ENCODE measurements at regions not wholly inside any gene's neighbourhood (a gene's known extent, or its start where the extent isn't known, plus 50 kb on each side); places are given as distances from the start of the nearest gene placed in this dataset.

DNA sequence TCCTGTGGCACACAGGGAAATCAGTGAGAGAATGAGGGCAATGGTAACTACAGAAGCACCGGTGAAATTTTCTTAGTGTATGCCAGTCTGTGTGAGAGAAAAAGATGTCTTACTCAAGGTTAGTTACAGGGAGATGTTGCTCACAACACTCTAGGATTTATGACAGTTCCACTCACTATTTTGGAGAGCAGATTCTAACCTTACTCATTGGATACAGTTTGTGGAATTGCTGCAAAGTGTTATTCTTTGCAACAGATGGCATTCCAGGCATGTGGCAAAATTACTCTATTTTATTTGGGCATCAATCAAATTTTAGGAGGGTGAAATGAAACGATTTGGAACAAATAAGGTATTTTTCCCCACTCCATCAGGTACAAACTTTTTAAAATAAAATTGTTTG, 449.1 kb downstream of the PIK3C3 start:
- ChIA-PET POLR2A (no interaction called here), CTCF (no interaction called here)
- no peak overlapping the region for H2AFZ ChIP-seq (ENCODE audit: low read depth)
- WGBS (ENCODE audit: low lambda C conversion rate) = 47% methylated on average over 2 of the region's 2 CpGs
- H3K9ac ChIP-seq = no peak overlapping the region
- no peaks in the 10 kb centered on the region for H3K9me2 ChIP-seq
- H3K9me3 ChIP-seq = no peaks in the 10 kb centered on the region
- no peaks in the 10 kb centered on the region for H3K27me3 ChIP-seq (ENCODE audit: insufficient read depth)
- no peak overlapping the region for H3K27ac ChIP-seq (ENCODE audit: low read depth in 2 of 2, low read length in 1 of 2)
- no peaks in the 10 kb centered on the region for H4K20me1 ChIP-seq (ENCODE audit: insufficient read depth)
- H3K36me3 ChIP-seq (replicated peaks in 1 of 2; ENCODE audit: control insufficient read depth in 1 of 2, insufficient read depth in 2 of 2, low read length in 1 of 2) = no peaks in the 10 kb centered on the region
- no peak overlapping the region for H3K4me3 ChIP-seq (ENCODE audit: low read depth in 2 of 2, low read length in 1 of 2)
- H3F3A ChIP-seq (replicated peaks; ENCODE audit: insufficient read depth) = no peaks in the 10 kb centered on the region
- no peak for DNase-seq
- no peaks in the 10 kb centered on the region for H3K79me2 ChIP-seq (ENCODE audit: insufficient read depth)
- H3K4me2 ChIP-seq = no peak overlapping the region
- H3K4me1 ChIP-seq (ENCODE audit: control insufficient read depth in 1 of 2, insufficient read depth in 2 of 2, low read depth in 1 of 2, low read length in 1 of 2) = no peaks in the 10 kb centered on the region
- TF ChIP-seq, protein P1, sequence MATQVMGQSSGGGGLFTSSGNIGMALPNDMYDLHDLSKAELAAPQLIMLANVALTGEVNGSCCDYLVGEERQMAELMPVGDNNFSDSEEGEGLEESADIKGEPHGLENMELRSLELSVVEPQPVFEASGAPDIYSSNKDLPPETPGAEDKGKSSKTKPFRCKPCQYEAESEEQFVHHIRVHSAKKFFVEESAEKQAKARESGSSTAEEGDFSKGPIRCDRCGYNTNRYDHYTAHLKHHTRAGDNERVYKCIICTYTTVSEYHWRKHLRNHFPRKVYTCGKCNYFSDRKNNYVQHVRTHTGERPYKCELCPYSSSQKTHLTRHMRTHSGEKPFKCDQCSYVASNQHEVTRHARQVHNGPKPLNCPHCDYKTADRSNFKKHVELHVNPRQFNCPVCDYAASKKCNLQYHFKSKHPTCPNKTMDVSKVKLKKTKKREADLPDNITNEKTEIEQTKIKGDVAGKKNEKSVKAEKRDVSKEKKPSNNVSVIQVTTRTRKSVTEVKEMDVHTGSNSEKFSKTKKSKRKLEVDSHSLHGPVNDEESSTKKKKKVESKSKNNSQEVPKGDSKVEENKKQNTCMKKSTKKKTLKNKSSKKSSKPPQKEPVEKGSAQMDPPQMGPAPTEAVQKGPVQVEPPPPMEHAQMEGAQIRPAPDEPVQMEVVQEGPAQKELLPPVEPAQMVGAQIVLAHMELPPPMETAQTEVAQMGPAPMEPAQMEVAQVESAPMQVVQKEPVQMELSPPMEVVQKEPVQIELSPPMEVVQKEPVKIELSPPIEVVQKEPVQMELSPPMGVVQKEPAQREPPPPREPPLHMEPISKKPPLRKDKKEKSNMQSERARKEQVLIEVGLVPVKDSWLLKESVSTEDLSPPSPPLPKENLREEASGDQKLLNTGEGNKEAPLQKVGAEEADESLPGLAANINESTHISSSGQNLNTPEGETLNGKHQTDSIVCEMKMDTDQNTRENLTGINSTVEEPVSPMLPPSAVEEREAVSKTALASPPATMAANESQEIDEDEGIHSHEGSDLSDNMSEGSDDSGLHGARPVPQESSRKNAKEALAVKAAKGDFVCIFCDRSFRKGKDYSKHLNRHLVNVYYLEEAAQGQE (IDR thresholded peaks at IDR 0.05; ENCODE audit: low read depth, low read length) = no peak
- TF ChIP-seq NRF1 (IDR thresholded peaks at IDR 0.05; ENCODE audit: low read depth, low read length) (no peak), TCF12 (IDR thresholded peaks at IDR 0.05) (no peak), RXRA (IDR thresholded peaks at IDR 0.05; ENCODE audit: borderline replicate concordance, low read depth) (no peak), GATA2 (CRISPR knock-in tag; IDR thresholded peaks at IDR 0.05) (no peak), FOXJ3 (CRISPR knock-in tag; IDR thresholded peaks at IDR 0.05) (no peak), NFIC (IDR thresholded peaks at IDR 0.05; ENCODE audit: borderline replicate concordance) (no peak), CHD2 (IDR thresholded peaks at IDR 0.05; ENCODE audit: low read length, partially characterized antibody) (no peak), MXI1 (IDR thresholded peaks at IDR 0.05; ENCODE audit: low read depth, low read length) (no peak), FOXM1 (IDR thresholded peaks at IDR 0.05; ENCODE audit: low read depth) (no peak), MEF2A (IDR thresholded peaks at IDR 0.05; ENCODE audit: borderline replicate concordance, low read depth) (no peak), POLR2AphosphoS5 (IDR thresholded peaks at IDR 0.05; ENCODE audit: low read depth, low read length) (no peak)
- TF ChIP-seq, protein P2, sequence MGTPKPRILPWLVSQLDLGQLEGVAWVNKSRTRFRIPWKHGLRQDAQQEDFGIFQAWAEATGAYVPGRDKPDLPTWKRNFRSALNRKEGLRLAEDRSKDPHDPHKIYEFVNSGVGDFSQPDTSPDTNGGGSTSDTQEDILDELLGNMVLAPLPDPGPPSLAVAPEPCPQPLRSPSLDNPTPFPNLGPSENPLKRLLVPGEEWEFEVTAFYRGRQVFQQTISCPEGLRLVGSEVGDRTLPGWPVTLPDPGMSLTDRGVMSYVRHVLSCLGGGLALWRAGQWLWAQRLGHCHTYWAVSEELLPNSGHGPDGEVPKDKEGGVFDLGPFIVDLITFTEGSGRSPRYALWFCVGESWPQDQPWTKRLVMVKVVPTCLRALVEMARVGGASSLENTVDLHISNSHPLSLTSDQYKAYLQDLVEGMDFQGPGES (IDR thresholded peaks at IDR 0.05; ENCODE audit: low read depth, low read length) = no peak
- TF ChIP-seq, protein P3, sequence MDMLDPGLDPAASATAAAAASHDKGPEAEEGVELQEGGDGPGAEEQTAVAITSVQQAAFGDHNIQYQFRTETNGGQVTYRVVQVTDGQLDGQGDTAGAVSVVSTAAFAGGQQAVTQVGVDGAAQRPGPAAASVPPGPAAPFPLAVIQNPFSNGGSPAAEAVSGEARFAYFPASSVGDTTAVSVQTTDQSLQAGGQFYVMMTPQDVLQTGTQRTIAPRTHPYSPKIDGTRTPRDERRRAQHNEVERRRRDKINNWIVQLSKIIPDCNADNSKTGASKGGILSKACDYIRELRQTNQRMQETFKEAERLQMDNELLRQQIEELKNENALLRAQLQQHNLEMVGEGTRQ (IDR thresholded peaks at IDR 0.05; ENCODE audit: borderline replicate concordance, low read depth, low read length) = no peak
